NCI-H526 (cell line): ENCODE measurements at regions not wholly inside any gene's neighbourhood (a gene's known extent, or its start where the extent isn't known, plus 50 kb on each side); places are given as distances from the start of the nearest gene placed in this dataset.
"Not testable (repeated sequence)": the region's sequence is repeated elsewhere in the genome, so short reads cannot be mapped to it uniquely, and the experiment has no call there.

ENCODE experiments used
- DNase-seq, 2 experiments: peaks; one replicate each; lab custom pipeline; 2025; lab: John Stamatoyannopoulos, UW

GRCh38 chr15:92825985-92826384, 74.1 kb upstream of the CHD2 start:
- DNase-seq: no peak

GRCh38 chr15:92827991-92828390, 72.1 kb upstream of the CHD2 start:
- not testable (repeated sequence) for DNase-seq

- DNase-seq: no peak
Measured at GRCh38 chr15:92829875-92830274, 70.2 kb upstream of the CHD2 start.

GRCh38 chr15:92831336-92831654, 68.8 kb upstream of the CHD2 start:
- no peak for DNase-seq

GRCh38 chr15:92831655-92832328, 68.3 kb upstream of the CHD2 start:
- peak; percentile 99 to 100 for DNase-seq

- DNase-seq: peak in 1 of 2 experiments; percentile 57
Measured at GRCh38 chr15:92833106-92833433, 67.1 kb upstream of the CHD2 start.

GRCh38 chr15:92833493-92834271, 66.4 kb upstream of the CHD2 start:
- no peak for DNase-seq

GRCh38 chr15:92839696-92840095, 60.4 kb upstream of the CHD2 start:
- DNase-seq: peak in 1 of 2 experiments; percentile 6

GRCh38 chr15:92840149-92840548, 60.0 kb upstream of the CHD2 start:
- DNase-seq: no peak

GRCh38 chr15:92843326-92843725, 56.8 kb upstream of the CHD2 start:
- DNase-seq: no peak

- DNase-seq: no peak
Measured at GRCh38 chr15:92843814-92844213, 56.3 kb upstream of the CHD2 start.

GRCh38 chr15:92845126-92845508, 55.0 kb upstream of the CHD2 start:
- DNase-seq: no peak

- no peak for DNase-seq
Measured at GRCh38 chr15:92846741-92847140, 53.4 kb upstream of the CHD2 start.

- no peak for DNase-seq
Measured at GRCh38 chr15:92847841-92848240, 52.3 kb upstream of the CHD2 start.

- no peak for DNase-seq
Measured at GRCh38 chr15:92848464-92848851, 51.7 kb upstream of the CHD2 start.

- DNase-seq: no peak
Measured at GRCh38 chr15:92848852-92849598, 51.1 kb upstream of the CHD2 start.

- DNase-seq: not testable (repeated sequence)
Measured at GRCh38 chr15:92850218-92850617, 49.9 kb upstream of the CHD2 start.
